ENCODE measurements at regions not wholly inside any gene's neighbourhood (a gene's known extent, or its start where the extent isn't known, plus 50 kb on each side); places are given as distances from the start of the nearest gene placed in this dataset.
"Not testable (repeated sequence)": the region's sequence is repeated elsewhere in the genome, so short reads cannot be mapped to it uniquely, and the experiment has no call there.

DNA sequence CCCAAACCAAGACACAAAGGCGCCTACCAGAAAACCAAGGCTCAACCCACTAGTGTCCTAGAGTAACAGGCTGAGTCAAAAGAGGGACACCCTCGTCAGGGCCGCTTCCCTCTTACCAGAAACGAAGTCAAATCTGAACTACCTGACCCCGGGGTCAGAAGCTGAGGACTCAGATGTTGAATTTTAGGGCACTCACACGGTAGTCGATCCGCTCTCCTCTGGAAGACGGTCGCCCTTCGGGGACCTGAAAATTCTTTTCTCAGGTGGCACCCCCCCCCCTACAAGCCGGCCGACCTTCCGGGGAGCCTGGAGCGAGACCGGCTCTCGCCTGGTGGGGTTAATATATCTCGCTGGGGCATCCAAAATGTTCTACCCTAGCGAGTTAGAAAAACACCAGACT, 121.1 kb upstream of the KCNJ3 start:
- CTCF ChIA-PET, result no interaction called here
- FAIRE-seq, result no peak

DNA sequence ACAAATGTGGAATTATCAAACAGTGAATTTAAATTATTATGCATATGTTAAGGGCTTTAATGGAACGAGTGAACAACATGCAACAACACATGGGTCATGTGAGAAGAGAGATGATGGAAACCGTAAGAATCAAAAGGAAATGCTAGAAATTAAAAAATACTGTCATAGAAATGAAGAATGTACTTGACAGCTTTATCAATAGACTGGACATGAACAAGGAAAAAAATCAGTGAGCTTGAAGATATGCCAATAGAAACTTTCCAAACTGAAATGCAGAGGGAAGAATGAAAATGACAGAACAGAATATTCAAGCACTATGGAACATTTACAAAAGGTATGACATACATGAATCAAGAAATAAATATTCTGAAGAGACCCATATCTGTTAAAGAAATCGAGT, 117.7 kb upstream of the KCNJ3 start:
- Histone ChIP-seq H3K4me3 (no peak overlapping the region), H3K4me2 (no peak overlapping the region), H3K9me3 (no peaks in the 10 kb centered on the region), H3K4me1 (no peaks in the 10 kb centered on the region), H3K27ac (no peak overlapping the region)
- TF ChIP-seq HEYL (CRISPR knock-in tag; IDR thresholded peaks at IDR 0.05), result no peak
- DNase-seq (ENCODE audit: low read depth in 1 of 2, low spot score in 1 of 2), result no peak
- CTCF ChIA-PET, result no interaction called here
- no peak for FAIRE-seq
- POLR2A ChIA-PET, result no interaction called here
- ATAC-seq, result no peak
- 15% methylated on average over 3 of the region's 3 CpGs for WGBS (ENCODE audit: missing lambda C conversion rate)

More for the DNA sequence above, 121.1 kb upstream of the KCNJ3 start:
- 70% methylated on average over 19 of the region's 19 CpGs for WGBS (ENCODE audit: missing lambda C conversion rate)
- no peak for DNase-seq (ENCODE audit: low read depth in 1 of 2, low spot score in 1 of 2)
- no peaks in the 10 kb centered on the region for H3K9me3 ChIP-seq
- POLR2A ChIA-PET, result no interaction called here
- H3K27ac ChIP-seq, result no peak overlapping the region
- no peaks in the 10 kb centered on the region for H3K4me1 ChIP-seq
- TF ChIP-seq RARB (CRISPR knock-in tag; IDR thresholded peaks at IDR 0.05), result no peak
- TF ChIP-seq MAX (IDR thresholded peaks at IDR 0.05), result no peak
- no peak for TF ChIP-seq ZNF302 (CRISPR knock-in tag; IDR thresholded peaks at IDR 0.05)
- no peak for TF ChIP-seq JUN (IDR thresholded peaks at IDR 0.05)
- H3K4me2 ChIP-seq, result no peak overlapping the region
- no peak for ATAC-seq
- H3K4me3 ChIP-seq, result no peak overlapping the region

DNA sequence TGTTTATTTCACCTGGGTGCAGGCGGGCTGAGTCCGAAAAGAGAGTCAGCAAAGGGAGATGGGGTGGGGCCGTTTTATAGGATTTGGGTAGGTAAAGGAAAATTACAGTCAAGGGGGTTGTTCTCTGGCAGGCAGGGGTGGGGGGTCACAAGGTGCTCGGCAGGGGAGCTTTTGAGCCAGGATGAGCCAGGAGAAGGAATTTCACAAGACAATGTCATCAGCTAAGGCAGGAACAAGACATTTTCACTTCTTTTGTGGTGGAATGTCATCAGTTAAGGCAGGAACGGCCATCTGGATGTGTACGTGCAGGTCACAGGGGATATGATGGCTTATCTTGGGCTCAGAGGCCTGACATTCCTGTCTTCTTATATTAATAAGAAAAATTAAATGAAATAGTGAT, 115.8 kb upstream of the KCNJ3 start:
- WGBS (ENCODE audit: missing lambda C conversion rate), result 64% methylated on average over 6 of the region's 6 CpGs
- H3K27ac ChIP-seq; DNase-seq (ENCODE audit: low read depth in 1 of 2, low spot score in 1 of 2); H3K4me3 ChIP-seq; H3K4me1 ChIP-seq; FAIRE-seq; H3K9me3 ChIP-seq; CTCF ChIA-PET; H3K4me2 ChIP-seq; ATAC-seq; POLR2A ChIA-PET: not testable (repeated sequence)

DNA sequence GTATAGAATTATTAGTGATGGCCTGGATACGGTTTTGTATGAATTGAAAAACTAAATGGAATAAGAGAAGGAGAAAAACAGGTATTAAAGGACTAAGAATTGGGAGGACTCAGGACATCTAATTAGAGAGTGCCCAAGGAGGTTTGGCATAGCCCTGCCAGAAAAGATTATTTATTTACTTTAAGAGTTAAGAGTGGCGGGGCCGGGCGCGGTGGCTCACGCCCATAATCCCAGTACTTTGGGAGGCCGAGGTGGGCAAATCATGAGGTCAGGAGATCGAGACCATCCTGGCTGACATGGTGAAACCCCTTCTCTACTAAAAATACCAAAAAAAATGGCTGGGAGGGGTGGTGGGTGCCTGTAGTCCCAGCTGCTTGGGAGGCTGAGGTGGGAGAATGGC, 115.2 kb upstream of the KCNJ3 start:
- FAIRE-seq; CTCF ChIA-PET; POLR2A ChIA-PET; H3K27ac ChIP-seq; ATAC-seq; H3K9me3 ChIP-seq; H3K4me2 ChIP-seq; H3K4me1 ChIP-seq; DNase-seq (ENCODE audit: low read depth in 1 of 2, low spot score in 1 of 2); H3K4me3 ChIP-seq: not testable (repeated sequence)
- WGBS (ENCODE audit: missing lambda C conversion rate), result 73% methylated on average over 8 of the region's 8 CpGs

DNA sequence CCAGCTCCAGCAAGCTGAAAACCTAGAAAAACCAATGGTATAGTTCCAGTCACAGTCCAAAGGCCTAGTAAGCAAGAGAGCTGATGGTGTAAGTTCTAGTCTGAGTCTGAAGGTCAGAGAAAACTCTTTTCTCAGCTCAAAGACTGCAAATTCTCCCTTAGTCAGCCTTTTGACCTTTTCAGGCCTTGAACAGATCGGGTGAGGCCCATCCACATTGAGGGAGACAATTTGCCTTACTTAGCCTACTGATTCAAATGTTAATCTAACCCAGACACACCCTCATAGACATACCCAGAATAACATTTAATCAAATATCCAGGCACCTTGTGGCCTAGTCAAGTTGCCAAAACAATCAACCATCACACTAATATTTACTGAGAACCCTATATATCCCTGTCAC, 110.8 kb upstream of the KCNJ3 start:
- H3K4me2 ChIP-seq, result no peak overlapping the region
- no peaks in the 10 kb centered on the region for H3K4me1 ChIP-seq
- FAIRE-seq, result no peak
- TF ChIP-seq NPAS2 (CRISPR knock-in tag; IDR thresholded peaks at IDR 0.05; ENCODE audit: borderline replicate concordance) (no peak), CEBPB (IDR thresholded peaks at IDR 0.05) (no peak), PHF8 (IDR thresholded peaks at IDR 0.05; ENCODE audit: borderline replicate concordance, low read depth) (no peak), EHMT2 (IDR thresholded peaks at IDR 0.05; ENCODE audit: low read depth) (no peak), JUN (IDR thresholded peaks at IDR 0.05) (no peak), ZNF302 (CRISPR knock-in tag; IDR thresholded peaks at IDR 0.05) (no peak), ZSCAN20 (CRISPR knock-in tag; IDR thresholded peaks at IDR 0.05) (no peak), SMC3 (IDR thresholded peaks at IDR 0.05) (no peak), FOSB (CRISPR knock-in tag; IDR thresholded peaks at IDR 0.05) (no peak), RCOR1 (IDR thresholded peaks at IDR 0.05; ENCODE audit: low read depth, low read length) (no peak)
- ATAC-seq, result no peak
- H3K4me3 ChIP-seq, result no peak overlapping the region
- POLR2A ChIA-PET, result no interaction called here
- DNase-seq (ENCODE audit: low read depth in 1 of 2, low spot score in 1 of 2), result no peak
- no peak overlapping the region for H3K27ac ChIP-seq
- CTCF ChIA-PET, result no interaction called here
- no peaks in the 10 kb centered on the region for H3K9me3 ChIP-seq
- 17% methylated on average over 1 of the region's 1 CpG for WGBS (ENCODE audit: missing lambda C conversion rate)

DNA sequence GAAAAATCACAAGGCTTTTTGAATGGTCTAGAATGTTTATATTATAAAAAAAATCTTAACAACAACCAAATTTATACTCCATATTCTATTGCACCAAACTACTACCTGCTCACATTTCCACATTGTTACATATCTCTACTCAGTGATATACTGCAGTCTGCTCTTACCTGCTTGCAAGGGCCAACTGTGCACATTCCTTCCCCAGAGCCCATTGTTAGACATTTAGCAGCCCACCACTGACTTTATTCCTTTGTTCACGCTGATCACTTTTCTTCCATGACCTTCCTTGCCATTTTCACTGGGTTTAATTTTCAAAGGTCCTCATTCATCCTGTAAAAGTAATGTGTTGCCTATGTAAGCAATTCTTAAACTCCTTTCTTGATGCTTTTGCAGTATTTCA, 109.7 kb upstream of the KCNJ3 start:
- Histone ChIP-seq H3K4me1 (no peaks in the 10 kb centered on the region), H3K9me3 (no peaks in the 10 kb centered on the region), H3K4me2 (no peak overlapping the region), H3K27ac (no peak overlapping the region), H3K4me3 (no peak overlapping the region)
- DNase-seq (ENCODE audit: low read depth in 1 of 2, low spot score in 1 of 2) (no peak), ATAC-seq (no peak), FAIRE-seq (no peak)
- ChIA-PET CTCF (no interaction called here), POLR2A (no interaction called here)
- TF ChIP-seq, protein P1, sequence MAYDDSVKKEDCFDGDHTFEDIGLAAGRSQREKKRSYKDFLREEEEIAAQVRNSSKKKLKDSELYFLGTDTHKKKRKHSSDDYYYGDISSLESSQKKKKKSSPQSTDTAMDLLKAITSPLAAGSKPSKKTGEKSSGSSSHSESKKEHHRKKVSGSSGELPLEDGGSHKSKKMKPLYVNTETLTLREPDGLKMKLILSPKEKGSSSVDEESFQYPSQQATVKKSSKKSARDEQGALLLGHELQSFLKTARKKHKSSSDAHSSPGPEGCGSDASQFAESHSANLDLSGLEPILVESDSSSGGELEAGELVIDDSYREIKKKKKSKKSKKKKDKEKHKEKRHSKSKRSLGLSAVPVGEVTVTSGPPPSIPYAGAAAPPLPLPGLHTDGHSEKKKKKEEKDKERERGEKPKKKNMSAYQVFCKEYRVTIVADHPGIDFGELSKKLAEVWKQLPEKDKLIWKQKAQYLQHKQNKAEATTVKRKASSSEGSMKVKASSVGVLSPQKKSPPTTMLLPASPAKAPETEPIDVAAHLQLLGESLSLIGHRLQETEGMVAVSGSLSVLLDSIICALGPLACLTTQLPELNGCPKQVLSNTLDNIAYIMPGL (CRISPR knock-in tag; IDR thresholded peaks at IDR 0.05; ENCODE audit: borderline replicate concordance), result no peak
- no peak for TF ChIP-seq ZC3H11A (IDR thresholded peaks at IDR 0.05)
- 10% methylated on average over 1 of the region's 1 CpG for WGBS (ENCODE audit: missing lambda C conversion rate)

Data from A549 (cell line).